ENCODE measurements at regions not wholly inside any gene's neighbourhood (a gene's known extent, or its start where the extent isn't known, plus 50 kb on each side); places are given as distances from the start of the nearest gene placed in this dataset.
"Not testable (repeated sequence)": the region's sequence is repeated elsewhere in the genome, so short reads cannot be mapped to it uniquely, and the experiment has no call there.

GRCh38 chr9:95391271-95391670 is 73.8 kb upstream of the FANCC start:
- H3K9me3 Mint-ChIP-seq (ENCODE audit: low read depth, unreplicated experiment); H3K4me1 Mint-ChIP-seq (ENCODE audit: low read depth, unreplicated experiment); H3K27ac Mint-ChIP-seq (ENCODE audit: unreplicated experiment); H3K36me3 Mint-ChIP-seq (ENCODE audit: insufficient read depth, unreplicated experiment); BruUV-seq (replicated peaks); H3K27me3 Mint-ChIP-seq (ENCODE audit: unreplicated experiment); H3K4me3 Mint-ChIP-seq (ENCODE audit: low read depth, unreplicated experiment); intact Hi-C loops (cut with micrococcal nuclease; ENCODE audit: unreplicated experiment); CTCF ChIA-PET; DNase-seq: not testable (repeated sequence)

DNA sequence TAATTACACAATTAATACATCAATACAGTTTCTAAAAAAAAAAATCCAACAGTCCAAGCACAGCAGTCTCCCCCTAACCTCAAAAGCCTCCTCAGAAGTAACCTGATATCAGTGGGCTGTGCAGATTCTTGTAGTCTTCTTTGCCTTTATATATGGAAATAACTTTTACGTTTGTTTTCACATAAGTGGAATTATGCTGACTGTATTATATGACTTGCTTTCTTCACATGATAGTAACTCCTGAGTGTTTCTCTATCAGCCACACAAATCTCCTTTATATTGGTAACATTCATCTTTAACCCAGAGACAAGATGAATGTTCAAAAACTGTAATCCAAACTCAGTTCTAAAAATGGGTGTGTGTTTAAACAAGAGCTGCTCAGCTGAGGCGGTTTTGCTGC is 71.9 kb upstream of the FANCC start:
- Mint-ChIP-seq H3K27ac (ENCODE audit: unreplicated experiment) (no peak overlapping the region), H3K4me1 (ENCODE audit: low read depth, unreplicated experiment) (no peaks in the 10 kb centered on the region), H3K36me3 (ENCODE audit: insufficient read depth, unreplicated experiment) (no peaks in the 10 kb centered on the region), H3K4me3 (ENCODE audit: low read depth, unreplicated experiment) (no peak overlapping the region), H3K27me3 (ENCODE audit: unreplicated experiment) (no peaks in the 10 kb centered on the region), H3K9me3 (ENCODE audit: low read depth, unreplicated experiment) (no peaks in the 10 kb centered on the region)
- TF ChIP-seq CTCF (IDR thresholded peaks at IDR 0.05; ENCODE audit: unreplicated experiment) = no peak
- DNase-seq = no peak
- intact Hi-C loops (cut with micrococcal nuclease; ENCODE audit: unreplicated experiment) = no loop called here
- CTCF ChIA-PET = no interaction called here
- no TSS peak for BruUV-seq (replicated peaks)

- no TSS peak for BruUV-seq (replicated peaks)
- CTCF ChIA-PET = interaction anchor here (0.7 kb wide), 1 partner anchor 1709 kb away, joined by 3 read pairs; no protein-coding TSS in a partner anchor
- Mint-ChIP-seq H3K9me3 (ENCODE audit: low read depth, unreplicated experiment) (no peaks in the 10 kb centered on the region), H3K27ac (ENCODE audit: unreplicated experiment) (no peak overlapping the region), H3K27me3 (ENCODE audit: unreplicated experiment) (no peaks in the 10 kb centered on the region), H3K36me3 (ENCODE audit: insufficient read depth, unreplicated experiment) (no peaks in the 10 kb centered on the region), H3K4me3 (ENCODE audit: low read depth, unreplicated experiment) (no peak overlapping the region), H3K4me1 (ENCODE audit: low read depth, unreplicated experiment) (peaks cover 7% of the 10 kb centered on the region)
- no peak for DNase-seq
- TF ChIP-seq CTCF (IDR thresholded peaks at IDR 0.05; ENCODE audit: unreplicated experiment) = no peak
- intact Hi-C loops (cut with micrococcal nuclease; ENCODE audit: unreplicated experiment) = no loop called here
Measured at GRCh38 chr9:95386843-95387242, 69.3 kb upstream of the FANCC start.

DNA sequence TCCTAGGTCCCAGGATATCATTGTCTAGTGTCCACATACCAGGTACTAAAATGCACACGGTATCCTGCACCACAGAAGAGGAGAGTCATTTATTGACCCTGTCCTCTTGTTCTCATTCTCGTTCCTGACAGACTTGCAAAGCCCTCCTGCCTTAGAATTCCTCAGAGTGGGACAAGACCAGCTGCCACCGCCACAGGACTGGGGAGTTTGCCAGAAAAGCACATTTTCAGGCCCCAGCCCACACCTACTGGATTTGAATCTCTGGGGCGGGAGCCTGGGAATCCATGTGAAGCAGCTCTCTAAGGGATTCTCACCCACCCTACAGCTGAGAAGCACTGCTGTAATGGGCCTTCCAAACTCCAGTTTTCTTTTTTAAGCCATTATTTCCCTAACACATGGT is 68.0 kb upstream of the FANCC start:
- Mint-ChIP-seq H3K4me3 (ENCODE audit: low read depth, unreplicated experiment) (no peak overlapping the region), H3K27ac (ENCODE audit: unreplicated experiment) (no peak overlapping the region), H3K4me1 (ENCODE audit: low read depth, unreplicated experiment) (peaks cover 17% of the 10 kb centered on the region), H3K36me3 (ENCODE audit: insufficient read depth, unreplicated experiment) (no peaks in the 10 kb centered on the region), H3K9me3 (ENCODE audit: low read depth, unreplicated experiment) (no peaks in the 10 kb centered on the region), H3K27me3 (ENCODE audit: unreplicated experiment) (no peaks in the 10 kb centered on the region)
- TF ChIP-seq CTCF (IDR thresholded peaks at IDR 0.05; ENCODE audit: unreplicated experiment) = no peak
- BruUV-seq (replicated peaks) = no TSS peak
- CTCF ChIA-PET = no interaction called here
- no peak for DNase-seq
- intact Hi-C loops (cut with micrococcal nuclease; ENCODE audit: unreplicated experiment) = no loop called here

- Mint-ChIP-seq H3K9me3 (ENCODE audit: low read depth, unreplicated experiment) (no peaks in the 10 kb centered on the region), H3K4me1 (ENCODE audit: low read depth, unreplicated experiment) (peaks cover 17% of the 10 kb centered on the region), H3K27me3 (ENCODE audit: unreplicated experiment) (no peaks in the 10 kb centered on the region), H3K4me3 (ENCODE audit: low read depth, unreplicated experiment) (no peak overlapping the region), H3K27ac (ENCODE audit: unreplicated experiment) (no peak overlapping the region), H3K36me3 (ENCODE audit: insufficient read depth, unreplicated experiment) (no peaks in the 10 kb centered on the region)
- intact Hi-C loops (cut with micrococcal nuclease; ENCODE audit: unreplicated experiment) = no loop called here
- no peak for DNase-seq
- no peak for TF ChIP-seq CTCF (IDR thresholded peaks at IDR 0.05; ENCODE audit: unreplicated experiment)
- CTCF ChIA-PET = interaction anchor here (0.6 kb wide), 1 partner anchor 24 kb away, joined by 4 read pairs; no protein-coding TSS in a partner anchor
- BruUV-seq (replicated peaks) = no TSS peak
Measured at GRCh38 chr9:95383845-95384244, 66.3 kb upstream of the FANCC start.

Measured in Calu3 (cell line).